ENCODE measurements at regions not wholly inside any gene's neighbourhood (a gene's known extent, or its start where the extent isn't known, plus 50 kb on each side); places are given as distances from the start of the nearest gene placed in this dataset.

DNA sequence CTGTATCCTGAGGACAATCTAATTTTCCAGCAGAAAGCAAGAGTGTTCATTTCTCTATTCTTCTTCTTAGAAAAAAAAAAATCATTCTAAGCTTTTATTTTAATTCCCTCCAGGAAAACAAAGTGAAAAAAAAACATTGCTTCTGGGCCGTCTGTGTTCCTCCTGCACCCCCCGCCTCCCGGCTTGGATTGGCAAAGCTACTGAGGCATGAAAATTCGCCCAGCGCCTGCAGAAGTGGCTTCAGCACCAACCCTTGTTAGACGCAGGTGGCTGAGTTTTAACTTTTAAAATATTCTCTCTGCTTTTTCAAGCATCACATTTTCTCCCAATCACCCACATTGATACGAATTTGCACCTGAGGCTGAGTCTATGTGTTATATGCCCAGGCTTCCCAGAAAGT lies 401.6 kb downstream of the BRD1 start:
- no peak overlapping the region for H3K4me3 ChIP-seq (replicated peaks; ENCODE audit: insufficient read depth, low read length)
- H3K27ac ChIP-seq (replicated peaks), result no peak overlapping the region
- DNase-seq (ENCODE audit: low read depth in 1 of 2, low spot score in 1 of 2), result no peak
- H3K27me3 ChIP-seq (ENCODE audit: insufficient read depth, poor library complexity, severe bottlenecking), result no peaks in the 10 kb centered on the region
- TF ChIP-seq SPI1 (IDR thresholded peaks at IDR 0.05; ENCODE audit: borderline replicate concordance, low read depth), result no peak
- TF ChIP-seq GABPA (IDR thresholded peaks at IDR 0.05; ENCODE audit: low read depth), result no peak
- TF ChIP-seq, protein P1, sequence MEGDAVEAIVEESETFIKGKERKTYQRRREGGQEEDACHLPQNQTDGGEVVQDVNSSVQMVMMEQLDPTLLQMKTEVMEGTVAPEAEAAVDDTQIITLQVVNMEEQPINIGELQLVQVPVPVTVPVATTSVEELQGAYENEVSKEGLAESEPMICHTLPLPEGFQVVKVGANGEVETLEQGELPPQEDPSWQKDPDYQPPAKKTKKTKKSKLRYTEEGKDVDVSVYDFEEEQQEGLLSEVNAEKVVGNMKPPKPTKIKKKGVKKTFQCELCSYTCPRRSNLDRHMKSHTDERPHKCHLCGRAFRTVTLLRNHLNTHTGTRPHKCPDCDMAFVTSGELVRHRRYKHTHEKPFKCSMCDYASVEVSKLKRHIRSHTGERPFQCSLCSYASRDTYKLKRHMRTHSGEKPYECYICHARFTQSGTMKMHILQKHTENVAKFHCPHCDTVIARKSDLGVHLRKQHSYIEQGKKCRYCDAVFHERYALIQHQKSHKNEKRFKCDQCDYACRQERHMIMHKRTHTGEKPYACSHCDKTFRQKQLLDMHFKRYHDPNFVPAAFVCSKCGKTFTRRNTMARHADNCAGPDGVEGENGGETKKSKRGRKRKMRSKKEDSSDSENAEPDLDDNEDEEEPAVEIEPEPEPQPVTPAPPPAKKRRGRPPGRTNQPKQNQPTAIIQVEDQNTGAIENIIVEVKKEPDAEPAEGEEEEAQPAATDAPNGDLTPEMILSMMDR (IDR thresholded peaks at IDR 0.05; ENCODE audit: insufficient read depth, low read length), result no peak
- no peak for TF ChIP-seq POLR2AphosphoS5 (IDR thresholded peaks at IDR 0.05; ENCODE audit: low read depth)
- TF ChIP-seq, protein P2, sequence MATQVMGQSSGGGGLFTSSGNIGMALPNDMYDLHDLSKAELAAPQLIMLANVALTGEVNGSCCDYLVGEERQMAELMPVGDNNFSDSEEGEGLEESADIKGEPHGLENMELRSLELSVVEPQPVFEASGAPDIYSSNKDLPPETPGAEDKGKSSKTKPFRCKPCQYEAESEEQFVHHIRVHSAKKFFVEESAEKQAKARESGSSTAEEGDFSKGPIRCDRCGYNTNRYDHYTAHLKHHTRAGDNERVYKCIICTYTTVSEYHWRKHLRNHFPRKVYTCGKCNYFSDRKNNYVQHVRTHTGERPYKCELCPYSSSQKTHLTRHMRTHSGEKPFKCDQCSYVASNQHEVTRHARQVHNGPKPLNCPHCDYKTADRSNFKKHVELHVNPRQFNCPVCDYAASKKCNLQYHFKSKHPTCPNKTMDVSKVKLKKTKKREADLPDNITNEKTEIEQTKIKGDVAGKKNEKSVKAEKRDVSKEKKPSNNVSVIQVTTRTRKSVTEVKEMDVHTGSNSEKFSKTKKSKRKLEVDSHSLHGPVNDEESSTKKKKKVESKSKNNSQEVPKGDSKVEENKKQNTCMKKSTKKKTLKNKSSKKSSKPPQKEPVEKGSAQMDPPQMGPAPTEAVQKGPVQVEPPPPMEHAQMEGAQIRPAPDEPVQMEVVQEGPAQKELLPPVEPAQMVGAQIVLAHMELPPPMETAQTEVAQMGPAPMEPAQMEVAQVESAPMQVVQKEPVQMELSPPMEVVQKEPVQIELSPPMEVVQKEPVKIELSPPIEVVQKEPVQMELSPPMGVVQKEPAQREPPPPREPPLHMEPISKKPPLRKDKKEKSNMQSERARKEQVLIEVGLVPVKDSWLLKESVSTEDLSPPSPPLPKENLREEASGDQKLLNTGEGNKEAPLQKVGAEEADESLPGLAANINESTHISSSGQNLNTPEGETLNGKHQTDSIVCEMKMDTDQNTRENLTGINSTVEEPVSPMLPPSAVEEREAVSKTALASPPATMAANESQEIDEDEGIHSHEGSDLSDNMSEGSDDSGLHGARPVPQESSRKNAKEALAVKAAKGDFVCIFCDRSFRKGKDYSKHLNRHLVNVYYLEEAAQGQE (IDR thresholded peaks at IDR 0.05; ENCODE audit: insufficient replicate concordance, low read depth), result no peak

DNA sequence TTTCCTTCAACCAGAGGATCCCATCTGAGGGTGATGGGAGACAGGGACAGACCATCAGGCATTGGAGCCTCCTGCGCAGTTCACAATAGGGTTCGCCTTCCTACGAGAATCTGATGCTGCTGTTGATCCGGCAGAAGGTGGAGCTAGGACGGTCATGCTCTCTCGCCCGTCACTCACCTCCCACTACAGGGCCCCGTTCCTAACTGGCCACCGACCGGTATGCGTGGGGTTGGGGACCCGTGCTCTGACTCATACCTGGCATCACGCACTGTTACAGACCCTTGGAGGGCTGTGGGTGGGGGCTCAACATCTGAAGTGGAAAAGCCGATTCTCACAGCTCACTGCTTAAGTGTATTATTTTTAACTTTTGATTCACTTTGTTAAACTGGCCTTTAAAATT lies 402.3 kb downstream of the BRD1 start:
- no peak for DNase-seq (ENCODE audit: low read depth in 1 of 2, low spot score in 1 of 2)
- TF ChIP-seq SPI1 (IDR thresholded peaks at IDR 0.05; ENCODE audit: borderline replicate concordance, low read depth) (no peak), POLR2AphosphoS5 (IDR thresholded peaks at IDR 0.05; ENCODE audit: low read depth) (no peak), GABPA (IDR thresholded peaks at IDR 0.05; ENCODE audit: low read depth) (no peak)
- TF ChIP-seq, protein P2 (IDR thresholded peaks at IDR 0.05; ENCODE audit: insufficient replicate concordance, low read depth), result no peak
- H3K27me3 ChIP-seq (ENCODE audit: insufficient read depth, poor library complexity, severe bottlenecking), result no peaks in the 10 kb centered on the region
- no peak overlapping the region for H3K4me3 ChIP-seq (replicated peaks; ENCODE audit: insufficient read depth, low read length)
- H3K27ac ChIP-seq (replicated peaks), result no peak overlapping the region

DNA sequence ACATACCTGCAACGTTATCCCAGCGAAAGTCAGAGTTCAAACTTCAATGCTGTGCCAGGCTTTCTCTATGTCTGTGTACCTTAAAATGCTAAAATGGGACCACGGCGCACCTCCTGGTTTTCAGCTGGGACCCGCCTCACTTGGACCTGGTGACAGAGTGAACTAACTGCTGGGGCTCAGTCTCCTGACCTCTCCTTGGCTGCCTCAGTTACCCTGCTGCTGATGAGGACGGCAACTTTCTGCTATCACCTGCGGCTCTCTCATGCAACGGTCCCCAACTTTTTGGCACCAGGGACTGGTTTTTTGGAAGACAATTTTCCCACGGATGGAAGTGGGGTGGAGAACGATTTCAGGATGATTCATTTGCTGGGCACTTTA lies 402.8 kb downstream of the BRD1 start:
- no peak overlapping the region for H3K4me3 ChIP-seq (replicated peaks; ENCODE audit: insufficient read depth, low read length)
- no peak overlapping the region for H3K27ac ChIP-seq (replicated peaks)
- no peaks in the 10 kb centered on the region for H3K27me3 ChIP-seq (ENCODE audit: insufficient read depth, poor library complexity, severe bottlenecking)
- no peak for DNase-seq (ENCODE audit: low read depth in 1 of 2, low spot score in 1 of 2)
- TF ChIP-seq GABPA (IDR thresholded peaks at IDR 0.05; ENCODE audit: low read depth), result no peak
- TF ChIP-seq, protein P2 (IDR thresholded peaks at IDR 0.05; ENCODE audit: insufficient replicate concordance, low read depth), result no peak
- no peak for TF ChIP-seq POLR2AphosphoS5 (IDR thresholded peaks at IDR 0.05; ENCODE audit: low read depth)
- no peak for TF ChIP-seq SPI1 (IDR thresholded peaks at IDR 0.05; ENCODE audit: borderline replicate concordance, low read depth)
- TF ChIP-seq, protein P1 (IDR thresholded peaks at IDR 0.05; ENCODE audit: insufficient read depth, low read length), result no peak

Measured in HL-60 (cell line).